ENCODE measurements at regions not wholly inside any gene's neighbourhood (a gene's known extent, or its start where the extent isn't known, plus 50 kb on each side); places are given as distances from the start of the nearest gene placed in this dataset.
"Not testable (repeated sequence)": the region's sequence is repeated elsewhere in the genome, so short reads cannot be mapped to it uniquely, and the experiment has no call there.

DNA sequence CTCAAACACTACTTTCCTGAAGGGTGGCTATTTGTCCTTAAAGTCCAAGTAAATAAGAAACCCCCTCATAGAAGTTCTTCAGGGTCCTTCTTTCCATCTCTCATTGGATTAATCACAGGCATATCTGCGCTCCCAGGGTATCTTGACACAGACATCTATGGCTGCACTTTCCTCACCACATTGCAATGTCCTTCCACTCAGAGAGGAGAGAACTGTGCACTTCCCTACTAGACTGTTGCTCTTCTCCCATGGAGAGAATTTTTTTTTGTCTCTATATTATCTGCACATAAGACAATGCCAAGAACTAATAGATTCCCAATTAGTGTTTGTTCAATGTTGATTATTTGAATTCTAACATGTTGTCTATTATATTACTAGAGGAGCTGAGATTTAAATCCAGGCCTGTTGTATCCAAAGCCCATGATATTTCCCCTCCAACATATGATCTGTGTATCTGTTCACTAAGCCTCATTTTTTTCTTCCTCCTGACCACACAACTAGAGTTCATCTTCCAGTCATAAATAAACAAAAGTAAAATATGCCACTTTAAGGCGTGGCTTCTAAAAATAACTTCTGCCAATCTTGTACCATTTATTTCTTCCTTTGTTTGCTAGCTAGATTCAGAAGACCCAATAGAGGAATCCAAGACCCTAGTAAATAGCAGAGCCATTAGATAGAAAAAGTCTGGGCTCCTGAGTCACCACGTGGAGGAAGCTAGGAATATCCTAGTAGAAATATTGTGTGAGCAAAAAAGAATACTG, 61.5 kb upstream of the FAM241A start:
- DNase-seq (ENCODE audit: low spot score): no peak

DNA sequence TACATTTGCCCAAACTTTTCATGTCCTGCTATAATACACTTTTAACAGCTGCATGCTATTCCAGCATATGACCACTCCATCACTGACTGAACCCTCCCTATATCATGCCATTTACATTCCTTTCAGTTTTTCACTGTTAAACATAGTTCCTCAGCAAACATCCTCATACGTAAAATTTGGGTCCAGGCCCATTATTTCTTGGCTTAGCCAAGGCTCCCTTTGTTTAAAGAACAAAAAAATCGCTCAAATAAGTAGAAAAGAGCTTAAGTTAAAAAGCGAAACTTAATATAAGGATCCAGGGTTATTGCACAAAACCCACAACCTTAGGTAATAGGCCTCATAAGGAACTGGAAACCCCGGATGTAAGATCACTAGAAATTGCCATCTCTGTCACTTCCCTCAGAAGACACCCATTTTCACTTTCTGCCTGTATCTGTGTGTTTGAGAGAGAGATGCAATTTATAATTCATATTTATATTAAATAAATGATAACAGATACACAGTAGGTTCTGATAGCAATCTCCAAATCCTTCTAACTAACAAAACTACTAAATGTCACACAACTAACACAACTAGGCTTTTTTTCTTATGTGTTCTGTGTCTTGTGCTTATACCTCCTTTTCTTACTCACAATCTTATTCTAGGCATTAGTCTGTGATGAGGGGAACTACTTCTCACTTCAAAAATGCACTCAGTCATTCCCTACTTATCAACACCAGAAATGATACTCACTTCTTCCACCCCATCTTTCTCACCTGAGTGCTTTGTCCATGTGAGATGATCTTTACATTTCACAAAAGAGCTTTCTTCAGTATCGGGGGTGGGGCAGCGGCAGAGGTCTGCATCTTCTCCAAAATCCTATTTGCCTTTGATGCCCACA, 59.9 kb upstream of the FAM241A start:
- no peak for DNase-seq (ENCODE audit: low spot score)

DNA sequence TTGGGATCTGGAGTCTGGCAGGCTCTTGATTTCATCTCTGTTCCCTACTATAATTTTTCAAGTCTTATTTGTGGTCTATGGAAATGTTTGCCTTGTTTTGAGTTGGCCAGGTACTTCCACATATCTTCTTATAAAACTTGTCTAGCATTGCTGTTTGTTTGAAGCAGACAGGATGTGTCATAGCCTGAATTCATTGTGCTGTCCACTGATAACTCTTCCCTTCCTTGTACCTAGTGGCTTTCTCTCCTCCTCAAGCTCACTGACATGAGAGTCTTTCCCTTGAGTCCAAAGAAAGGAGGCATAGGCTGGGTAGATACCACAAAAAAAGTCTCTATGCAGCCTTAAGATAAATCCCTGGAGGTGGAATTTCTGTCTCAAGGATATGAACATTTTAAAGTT, 59.2 kb upstream of the FAM241A start:
- DNase-seq (ENCODE audit: low spot score): no peak

DNA sequence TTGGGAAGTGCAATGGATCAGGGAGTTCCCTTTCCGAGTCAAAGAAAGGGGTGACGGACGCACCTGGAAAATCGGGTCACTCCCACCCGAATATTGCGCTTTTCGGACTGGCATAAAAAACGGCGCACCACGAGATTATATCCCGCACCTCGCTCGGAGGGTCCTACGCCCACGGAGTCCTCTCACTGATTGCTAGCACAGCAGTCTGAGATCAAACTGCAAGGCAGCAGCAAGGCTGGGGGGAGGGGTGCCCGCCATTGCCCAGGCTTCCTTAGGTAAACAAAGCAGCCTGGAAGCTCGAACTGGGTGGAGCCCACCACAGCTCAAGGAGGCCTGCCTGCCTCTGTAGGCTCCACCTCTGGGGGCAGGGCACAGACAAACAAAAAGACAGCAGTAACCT, 58.6 kb upstream of the FAM241A start:
- DNase-seq (ENCODE audit: low spot score): not testable (repeated sequence)

DNA sequence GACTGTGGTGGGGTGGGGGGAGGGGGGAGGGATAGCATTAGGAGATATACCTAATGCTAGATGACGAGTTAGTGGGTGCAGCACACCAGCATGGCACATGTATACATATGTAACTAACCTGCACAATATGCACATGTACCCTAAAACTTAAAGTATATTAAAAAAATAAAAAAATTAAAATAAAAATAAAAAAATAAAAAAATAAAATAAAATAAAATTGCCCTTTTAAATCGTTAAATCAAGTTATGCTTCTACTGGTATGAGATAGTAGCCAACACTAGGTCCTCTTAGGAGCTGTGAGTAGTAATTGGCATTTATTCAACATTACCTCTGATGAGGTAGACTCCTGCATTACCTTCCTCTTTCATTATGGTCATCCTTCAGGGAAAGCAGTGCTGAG, 52.9 kb upstream of the FAM241A start:
- not testable (repeated sequence) for DNase-seq (ENCODE audit: low spot score)

DNA sequence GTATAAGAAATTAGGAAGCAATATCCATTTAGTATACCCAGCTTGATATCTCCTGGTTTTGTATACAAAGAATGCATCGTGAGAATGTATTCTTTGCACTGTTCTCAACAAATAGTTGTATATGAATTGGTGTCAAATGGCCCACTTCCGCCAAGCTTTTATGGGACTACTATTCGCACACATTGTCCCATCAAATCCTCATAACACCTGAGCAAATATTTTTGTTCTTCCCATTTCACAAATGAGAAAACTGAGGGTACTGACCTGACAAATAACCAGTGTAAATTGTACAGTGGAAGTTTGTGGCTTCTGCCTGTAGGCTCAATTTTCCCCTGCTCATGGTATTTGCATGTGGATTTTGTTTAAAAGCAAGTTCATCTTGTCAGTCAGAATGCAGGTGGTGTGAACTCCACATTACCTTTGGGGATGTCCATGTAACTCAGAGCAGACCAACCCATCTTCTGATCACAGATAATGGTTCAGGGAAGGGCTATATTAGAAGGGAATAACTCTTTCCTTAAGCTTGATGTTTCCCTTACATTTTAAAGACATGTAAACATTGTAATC, 51.5 kb upstream of the FAM241A start:
- DNase-seq (ENCODE audit: low spot score): no peak

DNA sequence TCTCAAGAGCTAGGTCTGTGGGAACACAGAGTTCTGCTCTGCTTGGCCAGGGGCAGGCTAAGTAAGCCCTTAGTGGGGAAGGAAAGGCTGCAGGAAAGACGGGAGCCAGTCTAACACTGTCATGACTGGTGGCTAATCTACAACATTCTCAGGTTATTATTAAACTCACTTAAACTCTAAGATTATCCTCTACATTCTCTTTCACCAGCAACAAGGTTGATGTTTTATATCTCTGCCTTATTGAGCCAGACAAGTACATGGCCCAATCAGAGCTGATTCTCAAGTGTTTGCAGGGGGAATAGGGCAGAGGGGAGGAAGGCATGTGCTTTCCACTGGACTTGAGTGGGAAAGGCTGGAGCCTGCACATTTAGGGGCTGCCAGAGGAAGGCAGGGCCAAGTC, 50.9 kb upstream of the FAM241A start:
- no peak for DNase-seq (ENCODE audit: low spot score)
